Breast epithelium (tissue), 4 donors: ENCODE measurements at regions not wholly inside any gene's neighbourhood (a gene's known extent, or its start where the extent isn't known, plus 50 kb on each side); places are given as distances from the start of the nearest gene placed in this dataset.

ENCODE experiments used
- DNase-seq, 2 donors: peaks; one replicate each; pipeline ENCODE4 v3.0.0-alpha.2; 2019; ENCODE audit warnings: low spot score in 2 of 2
- H3K27ac ChIP-seq, 2 donors: fragments of 200-600 bp; sonication (generic) in 1 of 2; one replicate each; pipeline ENCODE4 v1.5.1; 2016 to 2019; ENCODE audit warnings: mild to moderate bottlenecking in 1 of 2
- H3K27me3 ChIP-seq, 2 donors: fragments of 200-600 bp; sonication (generic) in 1 of 2; one replicate each; pipeline versions ENCODE4 v1.5.1 to v1.6.0; 2017 to 2019; ENCODE audit warnings: control low read depth in 1 of 2, mild to moderate bottlenecking in 1 of 2
- H3K36me3 ChIP-seq: fragments of 200-600 bp; one replicate; pipeline ENCODE4 v1.5.1; 2019
- H3K4me1 ChIP-seq, 2 donors: fragments of 200-600 bp; sonication (generic); one replicate each; pipeline ENCODE4 v1.5.1; 2016 to 2019; ENCODE audit warnings: control low read depth in 1 of 2
- H3K4me3 ChIP-seq, 3 donors: fragments of 200-600 bp; sonication (generic); 1 replicate in 2 of 3; 2 replicates in 1 of 3; pipeline ENCODE4 v1.5.1; 2016 to 2019; ENCODE audit warnings: mild to moderate bottlenecking in 3 of 3, moderate library complexity in 2 of 3
- H3K9me3 ChIP-seq, 2 donors: fragments of 200-600 bp; sonication (generic) in 1 of 2; one replicate each; pipeline ENCODE4 v1.5.1; 2016 to 2019; ENCODE audit warnings: control low read depth in 1 of 2
- POLR2A ChIP-seq: fragments of 450-650 bp; IDR thresholded peaks from one replicate; pipeline ENCODE4 v1.6.1; 2016; ENCODE audit warnings: antibody characterized with exemption, mild to moderate bottlenecking, moderate library complexity
- POLR2AphosphoS5 ChIP-seq, 3 donors: sonication (generic); formaldehyde crosslinking; IDR thresholded peaks; one replicate each; pipeline ENCODE4 v1.6.1; 2017; ENCODE audit warnings: antibody characterized with exemption in 3 of 3
- intact Hi-C: fragments of 100-400 bp; cut with DNase I; formaldehyde crosslinking; loops from one replicate; pipeline ENCODE4 v1.15.1; 2023; ENCODE audit warnings: low total_unique reads
- TF ChIP-seq, protein P1 (sequence below), 3 donors: fragments of 450-650 bp; IDR thresholded peaks; one replicate each; pipeline ENCODE4 v1.5.1; 2016 to 2017; ENCODE audit warnings: antibody characterized with exemption in 3 of 3, mild to moderate bottlenecking in 3 of 3, moderate library complexity in 3 of 3

DNA sequence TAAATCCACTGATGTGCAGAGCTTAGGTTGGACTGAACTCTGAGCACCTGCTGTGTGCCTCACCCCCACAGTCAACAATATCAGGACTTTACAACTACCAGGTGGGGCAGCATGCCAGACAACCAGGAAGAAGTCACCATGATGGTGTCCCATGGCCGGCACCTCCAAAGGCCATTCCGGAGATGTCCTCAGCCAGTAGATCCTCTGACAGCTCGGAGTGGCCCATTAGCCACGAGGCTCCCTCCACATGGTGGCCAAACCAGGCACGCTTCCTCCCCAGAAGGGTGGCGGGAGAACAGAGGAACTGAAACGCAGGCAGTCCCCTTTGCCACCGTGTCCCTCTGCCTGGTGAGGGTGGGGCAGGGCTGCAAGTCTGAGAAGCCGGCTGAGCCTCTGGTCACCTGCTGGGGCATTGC is 390.0 kb downstream of the TNS3 start:
- TF ChIP-seq, protein P1, sequence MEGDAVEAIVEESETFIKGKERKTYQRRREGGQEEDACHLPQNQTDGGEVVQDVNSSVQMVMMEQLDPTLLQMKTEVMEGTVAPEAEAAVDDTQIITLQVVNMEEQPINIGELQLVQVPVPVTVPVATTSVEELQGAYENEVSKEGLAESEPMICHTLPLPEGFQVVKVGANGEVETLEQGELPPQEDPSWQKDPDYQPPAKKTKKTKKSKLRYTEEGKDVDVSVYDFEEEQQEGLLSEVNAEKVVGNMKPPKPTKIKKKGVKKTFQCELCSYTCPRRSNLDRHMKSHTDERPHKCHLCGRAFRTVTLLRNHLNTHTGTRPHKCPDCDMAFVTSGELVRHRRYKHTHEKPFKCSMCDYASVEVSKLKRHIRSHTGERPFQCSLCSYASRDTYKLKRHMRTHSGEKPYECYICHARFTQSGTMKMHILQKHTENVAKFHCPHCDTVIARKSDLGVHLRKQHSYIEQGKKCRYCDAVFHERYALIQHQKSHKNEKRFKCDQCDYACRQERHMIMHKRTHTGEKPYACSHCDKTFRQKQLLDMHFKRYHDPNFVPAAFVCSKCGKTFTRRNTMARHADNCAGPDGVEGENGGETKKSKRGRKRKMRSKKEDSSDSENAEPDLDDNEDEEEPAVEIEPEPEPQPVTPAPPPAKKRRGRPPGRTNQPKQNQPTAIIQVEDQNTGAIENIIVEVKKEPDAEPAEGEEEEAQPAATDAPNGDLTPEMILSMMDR (IDR thresholded peaks at IDR 0.05), result no peak
- TF ChIP-seq POLR2A, result no peak
- no peak for TF ChIP-seq POLR2AphosphoS5 (IDR thresholded peaks at IDR 0.05)
- DNase-seq, result no peak
- no peaks in the 10 kb centered on the region for H3K27me3 ChIP-seq
- no peak overlapping the region for H3K4me3 ChIP-seq
- intact Hi-C loops, result no loop called here
- H3K27ac ChIP-seq, result no peak overlapping the region
- no peaks in the 10 kb centered on the region for H3K4me1 ChIP-seq
- no peaks in the 10 kb centered on the region for H3K36me3 ChIP-seq
- H3K9me3 ChIP-seq, result no peaks in the 10 kb centered on the region

DNA sequence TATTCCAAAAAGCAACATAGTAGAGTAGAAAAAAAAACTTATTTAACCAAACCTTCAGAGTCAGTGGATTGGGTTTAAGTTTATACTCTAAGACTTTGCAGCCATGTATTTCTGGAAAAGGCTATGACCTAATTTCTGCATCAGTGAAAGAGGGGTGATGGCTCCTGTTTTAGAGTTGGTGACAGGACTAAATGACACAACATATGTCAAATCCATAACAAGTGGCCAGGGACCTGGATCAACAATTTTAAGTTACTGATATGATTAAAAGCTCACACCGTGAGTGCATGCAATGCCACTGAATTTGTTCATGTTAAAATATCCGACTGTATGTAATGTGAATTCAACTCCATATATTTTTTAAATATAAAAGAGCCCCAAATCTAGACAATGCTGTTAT is 390.6 kb downstream of the TNS3 start:
- TF ChIP-seq POLR2A (no peak), POLR2AphosphoS5 (IDR thresholded peaks at IDR 0.05) (no peak)
- TF ChIP-seq, protein P1 (IDR thresholded peaks at IDR 0.05), result no peak
- H3K9me3 ChIP-seq, result no peaks in the 10 kb centered on the region
- intact Hi-C loops, result no loop called here
- H3K27ac ChIP-seq, result no peak overlapping the region
- DNase-seq, result no peak
- no peaks in the 10 kb centered on the region for H3K4me1 ChIP-seq
- H3K27me3 ChIP-seq, result no peaks in the 10 kb centered on the region
- no peak overlapping the region for H3K4me3 ChIP-seq
- no peaks in the 10 kb centered on the region for H3K36me3 ChIP-seq

DNA sequence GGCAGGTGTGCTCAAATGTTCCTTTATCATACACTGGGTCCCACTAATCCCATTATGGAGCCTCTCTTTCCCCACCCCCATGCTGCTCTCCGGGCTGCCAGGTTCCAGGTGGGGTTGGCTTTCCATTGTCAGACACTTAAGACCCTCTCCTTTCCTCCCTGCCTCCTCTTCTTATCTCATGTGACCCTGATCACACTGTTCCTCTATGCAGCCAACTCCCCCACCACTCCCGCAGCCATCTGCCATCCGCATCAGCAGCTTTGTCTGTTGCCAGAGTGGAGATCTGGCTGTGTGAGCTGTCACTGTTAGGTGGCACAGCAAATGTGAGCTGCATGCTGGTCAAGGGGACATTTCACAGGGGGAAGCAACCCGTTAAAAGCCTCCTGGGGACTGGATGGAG is 391.4 kb downstream of the TNS3 start:
- no peaks in the 10 kb centered on the region for H3K4me1 ChIP-seq
- no peaks in the 10 kb centered on the region for H3K9me3 ChIP-seq
- DNase-seq, result no peak
- H3K27me3 ChIP-seq, result no peaks in the 10 kb centered on the region
- TF ChIP-seq POLR2AphosphoS5 (IDR thresholded peaks at IDR 0.05) (no peak), POLR2A (no peak)
- TF ChIP-seq, protein P1 (IDR thresholded peaks at IDR 0.05), result no peak
- no peak overlapping the region for H3K4me3 ChIP-seq
- no peak overlapping the region for H3K27ac ChIP-seq
- no peaks in the 10 kb centered on the region for H3K36me3 ChIP-seq
- intact Hi-C loops, result no loop called here

DNA sequence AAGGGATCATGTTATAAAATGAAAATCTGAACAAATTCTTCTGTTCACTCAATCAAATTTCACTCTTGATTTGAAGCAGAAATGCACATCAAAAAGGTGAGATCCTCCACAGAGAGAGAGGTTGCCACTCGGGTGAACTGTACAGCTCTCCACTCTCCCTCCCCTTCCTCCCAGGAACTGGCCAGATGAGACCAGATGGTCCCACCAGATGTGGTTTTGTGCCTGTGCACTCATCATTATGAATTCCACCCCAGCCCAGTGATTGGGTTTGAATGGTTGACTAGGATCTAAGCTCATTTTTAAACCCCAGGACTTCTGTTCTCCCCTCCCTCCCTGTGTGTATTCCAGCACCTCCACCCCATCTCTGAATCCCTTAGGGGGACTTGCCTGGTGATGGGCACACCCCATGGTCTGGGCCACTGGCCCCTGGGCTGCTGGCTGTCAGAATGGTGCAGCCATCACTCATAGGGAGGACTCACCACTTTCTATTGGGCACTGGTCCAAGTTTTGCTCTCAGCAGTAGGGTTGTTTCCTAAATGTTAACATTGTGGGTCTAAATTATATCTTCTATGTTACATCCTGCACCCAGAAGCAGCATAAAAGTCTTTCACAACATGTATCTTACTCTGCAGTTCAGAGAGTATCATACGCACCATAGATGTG is 393.1 kb downstream of the TNS3 start:
- Histone ChIP-seq H3K4me1 (no peaks in the 10 kb centered on the region), H3K27me3 (no peaks in the 10 kb centered on the region), H3K9me3 (no peaks in the 10 kb centered on the region), H3K36me3 (no peaks in the 10 kb centered on the region), H3K4me3 (no peak overlapping the region), H3K27ac (no peak overlapping the region)
- no peak for DNase-seq
- TF ChIP-seq POLR2AphosphoS5 (IDR thresholded peaks at IDR 0.05) (no peak), POLR2A (no peak)
- TF ChIP-seq, protein P1 (IDR thresholded peaks at IDR 0.05), result no peak
- intact Hi-C loops, result no loop called here

DNA sequence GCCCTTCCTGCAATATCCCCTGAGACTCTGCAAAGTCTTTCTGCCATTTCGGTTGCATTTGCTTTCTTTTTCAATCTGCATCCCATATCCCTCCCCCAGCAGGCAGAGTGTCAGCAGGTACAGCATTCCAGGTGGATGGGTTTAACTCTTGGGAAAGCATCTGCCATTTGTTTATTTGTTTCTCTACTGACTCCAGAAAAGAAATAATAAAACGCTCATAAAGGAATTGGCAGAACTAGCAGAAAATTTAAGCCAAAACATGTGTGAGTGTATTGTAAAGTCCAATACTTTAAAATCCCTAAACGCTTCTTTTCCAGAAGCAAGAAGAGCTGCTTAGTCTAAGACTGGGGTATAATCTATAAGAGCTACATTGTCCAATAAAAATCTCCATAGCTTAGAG is 393.8 kb downstream of the TNS3 start:
- TF ChIP-seq, protein P1 (IDR thresholded peaks at IDR 0.05), result no peak
- TF ChIP-seq POLR2AphosphoS5 (IDR thresholded peaks at IDR 0.05) (no peak), POLR2A (no peak)
- intact Hi-C loops, result no loop called here

More for the DNA sequence above, 393.8 kb downstream of the TNS3 start:
- no peaks in the 10 kb centered on the region for H3K27me3 ChIP-seq
- no peak overlapping the region for H3K4me3 ChIP-seq
- H3K9me3 ChIP-seq, result no peaks in the 10 kb centered on the region
- no peak for DNase-seq
- H3K36me3 ChIP-seq, result no peaks in the 10 kb centered on the region
- H3K27ac ChIP-seq, result no peak overlapping the region
- H3K4me1 ChIP-seq, result no peaks in the 10 kb centered on the region
